Liver (tissue), 8 donors: ENCODE measurements at regions not wholly inside any gene's neighbourhood (a gene's known extent, or its start where the extent isn't known, plus 50 kb on each side); places are given as distances from the start of the nearest gene placed in this dataset.

Source experiments
- DNase-seq: peaks from one replicate; pipeline ENCODE4 v3.0.0-alpha.2; 2017; ENCODE audit warnings: low spot score
- H3K27ac ChIP-seq, 2 donors: one replicate each; pipeline ENCODE4 v1.7.0; 2013; ENCODE audit warnings: inconsistent platforms in 2 of 2, low read length in 2 of 2, control low read depth in 1 of 2, low read depth in 1 of 2, mild to moderate bottlenecking in 1 of 2
- H3K27me3 ChIP-seq, 4 donors: one replicate each; pipeline versions ENCODE4 v1.6.1 to v1.7.0; 2013; ENCODE audit warnings: low read length in 3 of 4, inconsistent platforms in 1 of 4, mild to moderate bottlenecking in 1 of 4, moderate library complexity in 1 of 4; ENCODE audit not compliant: control insufficient read depth in 4 of 4, insufficient read depth in 4 of 4
- H3K36me3 ChIP-seq, 4 donors: one replicate each; pipeline versions ENCODE4 v1.6.1 to v1.7.0; 2013; ENCODE audit warnings: low read length in 3 of 4, mild to moderate bottlenecking in 3 of 4, low read depth in 1 of 4, moderate library complexity in 1 of 4; ENCODE audit not compliant: control insufficient read depth in 4 of 4, insufficient read depth in 3 of 4
- H3K4me1 ChIP-seq, 4 donors: one replicate each; pipeline versions ENCODE4 v1.6.1 to v1.7.0; 2013; ENCODE audit warnings: low read length in 3 of 4, mild to moderate bottlenecking in 3 of 4, moderate library complexity in 1 of 4; ENCODE audit not compliant: control insufficient read depth in 4 of 4, insufficient read depth in 4 of 4
- H3K4me3 ChIP-seq, 3 donors: one replicate each; pipeline versions ENCODE4 v1.6.1 to v1.7.0; 2013; ENCODE audit warnings: low read length in 3 of 3, control low read depth in 1 of 3, low read depth in 1 of 3, mild to moderate bottlenecking in 1 of 3
- H3K9ac ChIP-seq, 2 donors: one replicate each; pipeline ENCODE4 v1.7.0; 2013; ENCODE audit warnings: low read length in 2 of 2, mild to moderate bottlenecking in 2 of 2, moderate library complexity in 2 of 2, control low read depth in 1 of 2, low read depth in 1 of 2
- H3K9me3 ChIP-seq, 4 donors: one replicate each; pipeline versions ENCODE4 v1.6.1 to v1.7.0; 2013; ENCODE audit warnings: low read length in 3 of 4; ENCODE audit not compliant: control insufficient read depth in 4 of 4
- ATF3 ChIP-seq: IDR thresholded peaks from 2 replicates; pipeline ENCODE4 v1.6.1; 2016; ENCODE audit warnings: antibody characterized with exemption
- CTCF ChIP-seq: fragments of 150-350 bp; IDR thresholded peaks from 2 replicates; pipeline ENCODE4 v1.5.1; 2017; ENCODE audit warnings: improper control_type of control experiment, low read depth, low read length; ENCODE audit not compliant: missing input control
- EGR1 ChIP-seq, 2 donors: IDR thresholded peaks; 2 replicates each; pipeline ENCODE4 v1.6.1; 2016 to 2018; ENCODE audit warnings: antibody characterized with exemption in 2 of 2, low read depth in 2 of 2
- FOXA1 ChIP-seq: IDR thresholded peaks from 2 replicates; pipeline ENCODE4 v1.6.1; 2016; ENCODE audit warnings: antibody characterized with exemption
- FOXA2 ChIP-seq: IDR thresholded peaks from 2 replicates; pipeline ENCODE4 v1.6.1; 2016; ENCODE audit warnings: antibody characterized with exemption
- GABPA ChIP-seq, 2 donors: IDR thresholded peaks in 1 of 2; conservative IDR thresholded peaks in 1 of 2; 2 replicates each; pipeline ENCODE4 v1.6.1; 2016; ENCODE audit warnings: antibody characterized with exemption in 2 of 2, mild to moderate bottlenecking in 1 of 2, moderate library complexity in 1 of 2
- HNF4A ChIP-seq, 2 donors: conservative IDR thresholded peaks; 2 replicates each; pipeline ENCODE4 v1.6.1; 2016; ENCODE audit warnings: antibody characterized with exemption in 2 of 2, mild to moderate bottlenecking in 2 of 2
- HNF4G ChIP-seq: IDR thresholded peaks from 2 replicates; pipeline ENCODE4 v1.6.1; 2016; ENCODE audit warnings: antibody characterized with exemption
- JUND ChIP-seq, 2 donors: IDR thresholded peaks; 2 replicates each; pipeline ENCODE4 v1.6.1; 2016; ENCODE audit warnings: antibody characterized with exemption in 2 of 2
- MAX ChIP-seq: IDR thresholded peaks from 2 replicates; pipeline ENCODE4 v1.6.1; 2016; ENCODE audit warnings: antibody characterized with exemption
- NR2F2 ChIP-seq: IDR thresholded peaks from 2 replicates; pipeline ENCODE4 v1.6.1; 2016; ENCODE audit warnings: antibody characterized with exemption
- RAD21 ChIP-seq, 2 donors: IDR thresholded peaks; 2 replicates each; pipeline ENCODE4 v1.6.1; 2016; ENCODE audit warnings: antibody characterized with exemption in 2 of 2, mild to moderate bottlenecking in 2 of 2
- REST ChIP-seq: IDR thresholded peaks from 2 replicates; pipeline ENCODE4 v1.6.1; 2016; ENCODE audit warnings: antibody characterized with exemption, mild to moderate bottlenecking
- RXRA ChIP-seq, 2 donors: IDR thresholded peaks; 2 replicates each; pipeline ENCODE4 v1.6.1; 2017 to 2018; ENCODE audit warnings: antibody characterized with exemption in 2 of 2, mild to moderate bottlenecking in 1 of 2
- SP1 ChIP-seq: IDR thresholded peaks from 2 replicates; pipeline ENCODE4 v1.6.1; 2018; ENCODE audit warnings: antibody characterized with exemption, mild to moderate bottlenecking
- TAF1 ChIP-seq: conservative IDR thresholded peaks from 2 replicates; pipeline ENCODE4 v1.6.1; 2016; ENCODE audit warnings: antibody characterized with exemption, mild to moderate bottlenecking
- YY1 ChIP-seq: IDR thresholded peaks from 2 replicates; pipeline ENCODE4 v1.6.1; 2016; ENCODE audit warnings: antibody characterized with exemption, mild to moderate bottlenecking
- ZBTB33 ChIP-seq: IDR thresholded peaks from 2 replicates; pipeline ENCODE4 v1.6.1; 2016; ENCODE audit warnings: antibody characterized with exemption
- WGBS: extraction: QIAGEN DNeasy Blood & Tissue Kit; methylation state at CpG from one replicate; pipeline ENCODE4 v1.1.7; 2013; 5-methylcytosine and 5-hydroxymethylcytosine counted together
- donor health status: healthy.
- donor health status: healthy.
- donor health status: healthy.
- donor health status: healthy.
- donor health status: healthy.

- Histone ChIP-seq H3K27ac (no peak overlapping the region), H3K27me3 (no peaks in the 10 kb centered on the region), H3K9ac (no peak overlapping the region), H3K9me3 (peaks cover 0 to 14% (median 10%) of the 10 kb centered on the region in 4 donors), H3K4me1 (no peaks in the 10 kb centered on the region), H3K36me3 (no peaks in the 10 kb centered on the region), H3K4me3 (no peak overlapping the region)
- DNase-seq = no peak
- 71% methylated on average over 13 of the region's 13 CpGs for WGBS
- TF ChIP-seq JUND (IDR thresholded peaks at IDR 0.05) (no peak), GABPA (IDR thresholded peaks at IDR 0.05 in 1 of 2, conservative IDR thresholded peaks at IDR 0.05 in 1 of 2) (no peak), MAX (no peak), ZBTB33 (no peak), EGR1 (IDR thresholded peaks at IDR 0.05; ENCODE audit: low read depth in 2 of 2) (no peak), HNF4A (conservative IDR thresholded peaks at IDR 0.05) (no peak), ATF3 (no peak), YY1 (no peak), REST (no peak), RAD21 (IDR thresholded peaks at IDR 0.05) (no peak), CTCF (no peak), TAF1 (no peak), FOXA1 (no peak), FOXA2 (no peak), RXRA (IDR thresholded peaks at IDR 0.05) (no peak), SP1 (no peak), HNF4G (no peak), NR2F2 (no peak)
Observed at GRCh38 chr19:29387586-29387985, 138.2 kb upstream of the VSTM2B start.

- WGBS = 47% methylated on average over 3 of the region's 3 CpGs
- peaks cover 0 to 14% (median 10%) of the 10 kb centered on the region in 4 donors for H3K9me3 ChIP-seq
- TF ChIP-seq MAX (no peak), CTCF (no peak), RAD21 (IDR thresholded peaks at IDR 0.05) (no peak), FOXA2 (no peak), HNF4G (no peak)
Observed at GRCh38 chr19:29389495-29389894, 136.3 kb upstream of the VSTM2B start.

More at GRCh38 chr19:29389495-29389894, 136.3 kb upstream of the VSTM2B start:
- H3K27me3 ChIP-seq = no peaks in the 10 kb centered on the region
- H3K9ac ChIP-seq = no peak overlapping the region
- no peak overlapping the region for H3K27ac ChIP-seq
- DNase-seq = no peak
- H3K36me3 ChIP-seq = no peaks in the 10 kb centered on the region
- no peaks in the 10 kb centered on the region for H3K4me1 ChIP-seq
- no peak overlapping the region for H3K4me3 ChIP-seq
